ENCODE measurements at regions not wholly inside any gene's neighbourhood (a gene's known extent, or its start where the extent isn't known, plus 50 kb on each side); places are given as distances from the start of the nearest gene placed in this dataset.

GRCh38 chr2:145931781-145932395 is 1412.0 kb upstream of the ZEB2 start:
- CTCF ChIA-PET: no interaction called here
- intact Hi-C loops (cut with micrococcal nuclease; ENCODE audit: unreplicated experiment): loop anchor here (5.0 to 10.0 kb wide), 3 partner anchors 303 to 593 kb away; no protein-coding TSS in a partner anchor
- no peaks in the 10 kb centered on the region for H3K27me3 ChIP-seq (replicated peaks; ENCODE audit: insufficient read depth, low read depth, low read length, poor library complexity)

GRCh38 chr2:145930318-145930717 is 1410.4 kb upstream of the ZEB2 start:
- Histone ChIP-seq H3K27ac (ENCODE audit: low read depth, low read length, poor library complexity, severe bottlenecking) (no peak overlapping the region), H3K4me3 (ENCODE audit: low read depth, low read length, poor library complexity, severe bottlenecking) (no peak overlapping the region), H3K27me3 (replicated peaks; ENCODE audit: insufficient read depth, low read depth, low read length, poor library complexity) (no peaks in the 10 kb centered on the region), H3K9me3 (ENCODE audit: low read depth, low read length, poor library complexity, severe bottlenecking) (no peaks in the 10 kb centered on the region), H3K36me3 (ENCODE audit: insufficient read depth, low read length, poor library complexity, severe bottlenecking) (no peaks in the 10 kb centered on the region), H3K4me1 (ENCODE audit: insufficient read depth, low read length, poor library complexity, severe bottlenecking) (peaks cover 27% of the 10 kb centered on the region)
- ChIA-PET CTCF (no interaction called here), POLR2A (ENCODE audit: low non-redundant PET) (no interaction called here)
- BruUV-seq (replicated peaks): no TSS peak
- no peak for DNase-seq (ENCODE audit: low spot score)
- intact Hi-C loops (cut with micrococcal nuclease; ENCODE audit: unreplicated experiment): loop anchor here (5.0 to 10.0 kb wide), 3 partner anchors 304 to 594 kb away; no protein-coding TSS in a partner anchor
- TF ChIP-seq CTCF (conservative IDR thresholded peaks at IDR 0.05; ENCODE audit: low read depth, low read length) (no peak), EZH2 (IDR thresholded peaks at IDR 0.05; ENCODE audit: borderline replicate concordance, low read depth, low read length, poor library complexity, severe bottlenecking) (no peak)

More at GRCh38 chr2:145931781-145932395, 1412.0 kb upstream of the ZEB2 start:
- H3K9me3 ChIP-seq (ENCODE audit: low read depth, low read length, poor library complexity, severe bottlenecking): no peaks in the 10 kb centered on the region
- H3K4me1 ChIP-seq (ENCODE audit: insufficient read depth, low read length, poor library complexity, severe bottlenecking): peaks cover 27% of the 10 kb centered on the region
- TF ChIP-seq EZH2 (IDR thresholded peaks at IDR 0.05; ENCODE audit: borderline replicate concordance, low read depth, low read length, poor library complexity, severe bottlenecking) (no peak), CTCF (conservative IDR thresholded peaks at IDR 0.05; ENCODE audit: low read depth, low read length) (no peak)
- no peaks in the 10 kb centered on the region for H3K36me3 ChIP-seq (ENCODE audit: insufficient read depth, low read length, poor library complexity, severe bottlenecking)
- peak; percentile 90 for DNase-seq (ENCODE audit: low spot score)
- POLR2A ChIA-PET (ENCODE audit: low non-redundant PET): interaction anchor here (0.7 kb wide), 1 partner anchor 1370 kb away, joined by 4 read pairs; no protein-coding TSS in a partner anchor
- H3K27ac ChIP-seq (ENCODE audit: low read depth, low read length, poor library complexity, severe bottlenecking): no peak overlapping the region
- peak overlapping the region; percentile 16 for H3K4me3 ChIP-seq (ENCODE audit: low read depth, low read length, poor library complexity, severe bottlenecking)
- no TSS peak for BruUV-seq (replicated peaks)

GRCh38 chr2:145927131-145927950 is 1407.4 kb upstream of the ZEB2 start:
- H3K9me3 ChIP-seq (ENCODE audit: low read depth, low read length, poor library complexity, severe bottlenecking): no peaks in the 10 kb centered on the region
- no peak overlapping the region for H3K4me3 ChIP-seq (ENCODE audit: low read depth, low read length, poor library complexity, severe bottlenecking)
- H3K4me1 ChIP-seq (ENCODE audit: insufficient read depth, low read length, poor library complexity, severe bottlenecking): peaks cover 16% of the 10 kb centered on the region
- POLR2A ChIA-PET (ENCODE audit: low non-redundant PET): no interaction called here
- no TSS peak for BruUV-seq (replicated peaks)
- intact Hi-C loops (cut with micrococcal nuclease; ENCODE audit: unreplicated experiment): no loop called here
- TF ChIP-seq EZH2 (IDR thresholded peaks at IDR 0.05; ENCODE audit: borderline replicate concordance, low read depth, low read length, poor library complexity, severe bottlenecking): no peak
- TF ChIP-seq CTCF (conservative IDR thresholded peaks at IDR 0.05; ENCODE audit: low read depth, low read length): no peak
- no peak overlapping the region for H3K27ac ChIP-seq (ENCODE audit: low read depth, low read length, poor library complexity, severe bottlenecking)
- no peaks in the 10 kb centered on the region for H3K36me3 ChIP-seq (ENCODE audit: insufficient read depth, low read length, poor library complexity, severe bottlenecking)
- DNase-seq (ENCODE audit: low spot score): no peak
- CTCF ChIA-PET: no interaction called here
- no peaks in the 10 kb centered on the region for H3K27me3 ChIP-seq (replicated peaks; ENCODE audit: insufficient read depth, low read depth, low read length, poor library complexity)
